ENCODE measurements at regions not wholly inside any gene's neighbourhood (a gene's known extent, or its start where the extent isn't known, plus 50 kb on each side); places are given as distances from the start of the nearest gene placed in this dataset.
A peak's percentile ranks its signal among the peaks of the same experiment; 100 is the strongest.

GRCh38 chr6:108736832-108737231 lies 111.4 kb upstream of the ARMC2 start:
- ChIA-PET POLR2A (no interaction called here), CTCF (no interaction called here)
- H3K36me3 ChIP-seq (ENCODE audit: control insufficient read depth in 2 of 2, insufficient read depth in 1 of 2, low read length in 2 of 2): no peaks in the 10 kb centered on the region
- TF ChIP-seq ZNF830 (tag by site-specific recombination; IDR thresholded peaks at IDR 0.05; ENCODE audit: low read depth) (no peak), ZNF184 (tag by site-specific recombination; IDR thresholded peaks at IDR 0.05) (0 out of 2 replicates have a peak, but pooled peaks have one; percentile 27), SP7 (tag by site-specific recombination; IDR thresholded peaks at IDR 0.05) (peak; percentile 48; the same call in 1 of the 2 replicates), ZNF335 (tag by site-specific recombination; conservative IDR thresholded peaks at IDR 0.05) (peak; percentile 29), PATZ1 (tag by site-specific recombination; IDR thresholded peaks at IDR 0.05) (peak; percentile 42; the same call in 1 of the 2 replicates), ZNF473 (tag by site-specific recombination; IDR thresholded peaks at IDR 0.05) (no peak), PRDM1 (tag by site-specific recombination; IDR thresholded peaks at IDR 0.05) (peak; percentile 46; the same call in 1 of the 2 replicates)
- no peak overlapping the region for H3K4me3 ChIP-seq (ENCODE audit: low read depth, low read length)
- no peak overlapping the region for H3K27ac ChIP-seq (ENCODE audit: extremely low read depth, low read depth, low read length)
- H3K9me3 ChIP-seq (ENCODE audit: control insufficient read depth, insufficient read depth, low read depth, low read length): no peaks in the 10 kb centered on the region
- no peaks in the 10 kb centered on the region for H3K4me1 ChIP-seq (ENCODE audit: control insufficient read depth, insufficient read depth, low read length)

DNA sequence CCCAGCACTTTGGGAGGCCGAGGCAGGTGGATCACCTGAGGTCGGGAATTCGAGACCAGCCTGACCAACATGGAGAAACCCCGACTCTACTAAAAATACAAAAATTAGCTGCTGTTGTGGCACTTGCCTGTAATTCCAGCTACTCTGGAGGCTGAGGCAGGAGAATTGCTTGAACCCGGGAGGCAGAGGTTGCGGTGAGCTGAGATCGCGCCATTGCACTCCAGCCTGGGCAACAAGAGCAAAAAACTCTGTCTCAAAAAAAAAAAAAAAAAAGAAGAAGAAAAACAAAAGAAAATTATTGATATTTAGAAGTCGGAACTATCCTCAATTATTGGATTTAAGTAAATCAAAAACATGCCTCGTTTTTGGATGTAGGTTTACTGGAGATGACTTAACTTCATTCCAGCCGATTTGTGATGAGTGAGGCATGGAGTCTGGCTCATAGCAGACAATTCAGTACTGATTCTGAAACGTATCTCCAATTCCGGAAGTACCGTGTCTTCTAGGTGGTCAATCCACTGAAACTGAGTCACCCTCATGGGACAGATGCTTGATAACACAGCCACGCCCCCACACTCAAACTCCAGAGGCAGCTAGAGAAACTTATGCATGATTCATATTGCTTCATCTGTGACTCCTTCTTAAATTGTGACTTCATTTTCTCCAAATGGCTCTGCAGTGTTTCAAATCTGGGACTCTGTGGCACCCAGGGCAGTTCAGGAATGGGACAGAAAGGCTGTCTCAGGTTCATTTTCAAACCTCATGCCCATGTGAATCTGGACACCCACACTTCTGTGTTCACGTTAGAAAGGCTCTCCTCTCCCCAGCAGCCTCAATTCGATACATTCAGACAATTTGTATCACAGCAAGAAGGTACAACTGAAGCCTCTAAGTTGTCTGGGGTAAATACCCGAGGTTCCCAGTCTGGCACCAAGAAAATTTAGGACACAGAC lies 110.4 kb upstream of the ARMC2 start:
- H3K9me3 ChIP-seq (ENCODE audit: control insufficient read depth, insufficient read depth, low read depth, low read length): no peaks in the 10 kb centered on the region
- no peak overlapping the region for H3K4me3 ChIP-seq (ENCODE audit: low read depth, low read length)
- H3K4me1 ChIP-seq (ENCODE audit: control insufficient read depth, insufficient read depth, low read length): no peaks in the 10 kb centered on the region
- CTCF ChIA-PET: interaction anchor here (0.6 to 1.0 kb wide), 2 partner anchors 22 to 177 kb away, joined by 3 to 5 read pairs; no protein-coding TSS in a partner anchor
- POLR2A ChIA-PET: interaction anchor here (0.6 kb wide), 1 partner anchor 177 kb away, joined by 4 read pairs; the partner anchor contains the start of gene FOXO3
- no peaks in the 10 kb centered on the region for H3K36me3 ChIP-seq (ENCODE audit: control insufficient read depth in 2 of 2, insufficient read depth in 1 of 2, low read length in 2 of 2)
- no peak overlapping the region for H3K27ac ChIP-seq (ENCODE audit: extremely low read depth, low read depth, low read length)
- no peak for TF ChIP-seq ZNF558 (tag by site-specific recombination; IDR thresholded peaks at IDR 0.05)
- no peak for TF ChIP-seq CTCF (tag by site-specific recombination; IDR thresholded peaks at IDR 0.05)
- TF ChIP-seq, protein P1, sequence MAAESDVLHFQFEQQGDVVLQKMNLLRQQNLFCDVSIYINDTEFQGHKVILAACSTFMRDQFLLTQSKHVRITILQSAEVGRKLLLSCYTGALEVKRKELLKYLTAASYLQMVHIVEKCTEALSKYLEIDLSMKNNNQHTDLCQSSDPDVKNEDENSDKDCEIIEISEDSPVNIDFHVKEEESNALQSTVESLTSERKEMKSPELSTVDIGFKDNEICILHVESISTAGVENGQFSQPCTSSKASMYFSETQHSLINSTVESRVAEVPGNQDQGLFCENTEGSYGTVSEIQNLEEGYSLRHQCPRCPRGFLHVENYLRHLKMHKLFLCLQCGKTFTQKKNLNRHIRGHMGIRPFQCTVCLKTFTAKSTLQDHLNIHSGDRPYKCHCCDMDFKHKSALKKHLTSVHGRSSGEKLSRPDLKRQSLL (tag by site-specific recombination; IDR thresholded peaks at IDR 0.05): no peak
- TF ChIP-seq, protein P2, sequence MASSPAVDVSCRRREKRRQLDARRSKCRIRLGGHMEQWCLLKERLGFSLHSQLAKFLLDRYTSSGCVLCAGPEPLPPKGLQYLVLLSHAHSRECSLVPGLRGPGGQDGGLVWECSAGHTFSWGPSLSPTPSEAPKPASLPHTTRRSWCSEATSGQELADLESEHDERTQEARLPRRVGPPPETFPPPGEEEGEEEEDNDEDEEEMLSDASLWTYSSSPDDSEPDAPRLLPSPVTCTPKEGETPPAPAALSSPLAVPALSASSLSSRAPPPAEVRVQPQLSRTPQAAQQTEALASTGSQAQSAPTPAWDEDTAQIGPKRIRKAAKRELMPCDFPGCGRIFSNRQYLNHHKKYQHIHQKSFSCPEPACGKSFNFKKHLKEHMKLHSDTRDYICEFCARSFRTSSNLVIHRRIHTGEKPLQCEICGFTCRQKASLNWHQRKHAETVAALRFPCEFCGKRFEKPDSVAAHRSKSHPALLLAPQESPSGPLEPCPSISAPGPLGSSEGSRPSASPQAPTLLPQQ (tag by site-specific recombination; IDR thresholded peaks at IDR 0.05): no peak; the same call in 1 of the 2 replicates
- peak; percentile 79 for TF ChIP-seq ZBTB21 (tag by site-specific recombination; IDR thresholded peaks at IDR 0.05)
- no peak for TF ChIP-seq ZNF354C (tag by site-specific recombination; IDR thresholded peaks at IDR 0.05; ENCODE audit: borderline replicate concordance, low read depth)
- TF ChIP-seq PBX3 (CRISPR knock-in tag; IDR thresholded peaks at IDR 0.05): no peak
- no peak for TF ChIP-seq HOXC10 (CRISPR knock-in tag; IDR thresholded peaks at IDR 0.05)
- no peak for TF ChIP-seq ZNF274 (IDR thresholded peaks at IDR 0.05; ENCODE audit: low read length)
- TF ChIP-seq ZNF274 (tag by site-specific recombination; IDR thresholded peaks at IDR 0.05; ENCODE audit: borderline replicate concordance): no peak
- no peak for TF ChIP-seq ZNF514 (tag by site-specific recombination; IDR thresholded peaks at IDR 0.05)
- no peak for TF ChIP-seq BCL11A (tag by site-specific recombination; IDR thresholded peaks at IDR 0.05; ENCODE audit: low read depth)
- TF ChIP-seq, protein P3, sequence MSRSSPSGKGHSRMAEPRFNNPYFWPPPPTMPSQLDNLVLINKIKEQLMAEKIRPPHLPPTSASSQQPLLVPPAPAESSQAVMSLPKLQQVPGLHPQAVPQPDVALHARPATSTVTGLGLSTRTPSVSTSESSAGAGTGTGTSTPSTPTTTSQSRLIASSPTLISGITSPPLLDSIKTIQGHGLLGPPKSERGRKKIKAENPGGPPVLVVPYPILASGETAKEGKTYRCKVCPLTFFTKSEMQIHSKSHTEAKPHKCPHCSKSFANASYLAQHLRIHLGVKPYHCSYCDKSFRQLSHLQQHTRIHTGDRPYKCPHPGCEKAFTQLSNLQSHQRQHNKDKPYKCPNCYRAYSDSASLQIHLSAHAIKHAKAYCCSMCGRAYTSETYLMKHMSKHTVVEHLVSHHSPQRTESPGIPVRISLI (tag by site-specific recombination; IDR thresholded peaks at IDR 0.05): peak; percentile 79
- TF ChIP-seq, protein P4, sequence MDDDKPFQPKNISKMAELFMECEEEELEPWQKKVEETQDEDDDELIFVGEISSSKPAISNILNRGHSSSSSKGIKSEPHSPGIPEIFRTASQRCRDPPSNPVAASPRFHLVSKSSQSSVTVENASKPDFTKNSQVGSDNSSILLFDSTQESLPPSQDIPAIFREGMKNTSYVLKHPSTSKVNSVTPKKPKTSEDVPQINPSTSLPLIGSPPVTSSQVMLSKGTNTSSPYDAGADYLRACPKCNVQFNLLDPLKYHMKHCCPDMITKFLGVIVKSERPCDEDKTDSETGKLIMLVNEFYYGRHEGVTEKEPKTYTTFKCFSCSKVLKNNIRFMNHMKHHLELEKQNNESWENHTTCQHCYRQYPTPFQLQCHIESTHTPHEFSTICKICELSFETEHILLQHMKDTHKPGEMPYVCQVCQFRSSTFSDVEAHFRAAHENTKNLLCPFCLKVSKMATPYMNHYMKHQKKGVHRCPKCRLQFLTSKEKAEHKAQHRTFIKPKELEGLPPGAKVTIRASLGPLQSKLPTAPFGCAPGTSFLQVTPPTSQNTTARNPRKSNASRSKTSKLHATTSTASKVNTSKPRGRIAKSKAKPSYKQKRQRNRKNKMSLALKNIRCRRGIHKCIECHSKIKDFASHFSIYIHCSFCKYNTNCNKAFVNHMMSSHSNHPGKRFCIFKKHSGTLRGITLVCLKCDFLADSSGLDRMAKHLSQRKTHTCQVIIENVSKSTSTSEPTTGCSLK (tag by site-specific recombination; IDR thresholded peaks at IDR 0.05): no peak
- no peak for TF ChIP-seq HOXD13 (CRISPR knock-in tag; IDR thresholded peaks at IDR 0.05; ENCODE audit: borderline replicate concordance)

All from HEK293 (cell line).